MCF 10A (cell line): ENCODE measurements at regions not wholly inside any gene's neighbourhood (a gene's known extent, or its start where the extent isn't known, plus 50 kb on each side); places are given as distances from the start of the nearest gene placed in this dataset.

Source experiments
- BruUV-seq: library from RNA; stranded (reverse); fragments of 400-500 nt; replicated peaks from 2 replicates; lab custom pipeline; 2021; lab: Mats Ljungman, UMichigan
- CTCF ChIA-PET: fragments of 300-600 bp; sonication (Branson Sonifier 250); formaldehyde crosslinking; extraction: SDS; loops from one replicate; lab custom pipeline; 2021; ENCODE audit warnings: antibody characterized with exemption, inconsistent platforms; lab: Yijun Ruan, JAX
- POLR2A ChIA-PET: fragments of 300-600, 350-650 bp; sonication (Branson Sonifier 250); formaldehyde crosslinking; extraction: SDS; loops from one replicate; lab custom pipeline; 2020; ENCODE audit warnings: antibody characterized with exemption, inconsistent platforms; lab: Yijun Ruan, JAX
- DNase-seq: peaks from one replicate; pipeline ENCODE4 v3.0.0-alpha.2; 2018; ENCODE audit not compliant: unreplicated experiment
- H3K27ac Mint-ChIP-seq: one replicate; pipeline ENCODE4 v1.8.0; 2022; ENCODE audit warnings: mild to moderate bottlenecking, low read depth, mixed read lengths; ENCODE audit not compliant: unreplicated experiment
- H3K27me3 Mint-ChIP-seq: one replicate; pipeline ENCODE4 v1.8.0; 2022; ENCODE audit warnings: mixed read lengths; ENCODE audit not compliant: insufficient read depth, unreplicated experiment
- H3K36me3 Mint-ChIP-seq: one replicate; pipeline ENCODE4 v1.8.0; 2022; ENCODE audit warnings: mild to moderate bottlenecking, moderate library complexity, mixed read lengths; ENCODE audit not compliant: insufficient read depth, unreplicated experiment
- H3K4me1 Mint-ChIP-seq: one replicate; pipeline ENCODE4 v1.8.0; 2022; ENCODE audit warnings: mixed read lengths; ENCODE audit not compliant: insufficient read depth, unreplicated experiment
- H3K4me3 Mint-ChIP-seq: one replicate; pipeline ENCODE4 v1.8.0; 2022; ENCODE audit warnings: mild to moderate bottlenecking, moderate library complexity, mixed read lengths; ENCODE audit not compliant: unreplicated experiment
- H3K9me3 Mint-ChIP-seq: one replicate; pipeline ENCODE4 v1.8.0; 2022; ENCODE audit warnings: mixed read lengths; ENCODE audit not compliant: unreplicated experiment
- intact Hi-C: fragments of 100-400 bp; cut with micrococcal nuclease; formaldehyde crosslinking; loops from 2 replicates; pipeline ENCODE4 v1.14.1; 2022
- TF ChIP-seq, protein P1 (sequence below): fragments of 200-600 bp; IDR thresholded peaks from one replicate; pipeline ENCODE4 v1.8.0; 2022; ENCODE audit warnings: antibody characterized with exemption, mild to moderate bottlenecking; ENCODE audit not compliant: unreplicated experiment

DNA sequence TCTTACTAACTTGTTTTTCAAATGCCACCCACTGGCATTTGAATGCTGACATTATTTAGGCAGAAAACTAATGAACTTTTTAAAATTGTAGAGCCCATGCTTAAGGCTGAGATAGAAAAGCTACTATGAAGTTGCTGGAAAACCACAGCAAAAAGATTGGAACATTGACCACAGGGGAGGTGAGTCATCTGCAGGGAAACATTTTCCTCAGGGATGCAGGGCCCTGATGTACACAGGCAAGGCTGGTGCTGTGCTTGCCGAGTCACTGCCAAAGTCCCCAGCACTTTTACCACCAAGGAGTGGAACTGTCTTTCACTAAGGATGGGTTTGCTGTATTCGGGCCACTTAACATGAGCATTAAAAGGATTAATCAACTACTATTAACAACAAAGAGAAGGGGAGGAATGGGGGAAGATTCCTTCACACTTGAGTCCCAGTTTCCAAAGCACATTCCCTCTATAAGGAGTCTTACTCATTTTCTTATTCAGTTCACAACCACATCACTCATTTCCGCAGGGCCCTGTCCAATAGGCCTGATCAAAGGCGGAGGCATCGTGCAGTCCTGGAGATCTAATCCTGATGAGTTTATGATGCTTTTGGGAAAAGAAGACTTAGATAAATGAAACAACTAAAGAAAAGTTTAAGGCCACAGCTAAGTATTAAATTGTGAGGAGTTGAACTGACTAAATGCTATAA, 202.9 kb upstream of the NPY2R start:
- CTCF ChIA-PET, result interaction anchor here (0.7 to 1.3 kb wide), 4 partner anchors 22 to 364 kb away, joined by 3 to 5 read pairs (median 4); no protein-coding TSS in a partner anchor
- peaks cover 26% of the 10 kb centered on the region for H3K4me1 Mint-ChIP-seq
- no peak overlapping the region for H3K27ac Mint-ChIP-seq
- intact Hi-C loops, result no loop called here
- H3K4me3 Mint-ChIP-seq, result no peak overlapping the region
- POLR2A ChIA-PET, result interaction anchor here (0.7 to 1.5 kb wide), 3 partner anchors 10 to 274 kb away, joined by 3 to 4 read pairs (median 3); no protein-coding TSS in a partner anchor
- H3K9me3 Mint-ChIP-seq, result peaks cover 6% of the 10 kb centered on the region
- H3K27me3 Mint-ChIP-seq, result no peaks in the 10 kb centered on the region
- no peaks in the 10 kb centered on the region for H3K36me3 Mint-ChIP-seq
- DNase-seq, result peak; percentile 63
- TF ChIP-seq, protein P1, sequence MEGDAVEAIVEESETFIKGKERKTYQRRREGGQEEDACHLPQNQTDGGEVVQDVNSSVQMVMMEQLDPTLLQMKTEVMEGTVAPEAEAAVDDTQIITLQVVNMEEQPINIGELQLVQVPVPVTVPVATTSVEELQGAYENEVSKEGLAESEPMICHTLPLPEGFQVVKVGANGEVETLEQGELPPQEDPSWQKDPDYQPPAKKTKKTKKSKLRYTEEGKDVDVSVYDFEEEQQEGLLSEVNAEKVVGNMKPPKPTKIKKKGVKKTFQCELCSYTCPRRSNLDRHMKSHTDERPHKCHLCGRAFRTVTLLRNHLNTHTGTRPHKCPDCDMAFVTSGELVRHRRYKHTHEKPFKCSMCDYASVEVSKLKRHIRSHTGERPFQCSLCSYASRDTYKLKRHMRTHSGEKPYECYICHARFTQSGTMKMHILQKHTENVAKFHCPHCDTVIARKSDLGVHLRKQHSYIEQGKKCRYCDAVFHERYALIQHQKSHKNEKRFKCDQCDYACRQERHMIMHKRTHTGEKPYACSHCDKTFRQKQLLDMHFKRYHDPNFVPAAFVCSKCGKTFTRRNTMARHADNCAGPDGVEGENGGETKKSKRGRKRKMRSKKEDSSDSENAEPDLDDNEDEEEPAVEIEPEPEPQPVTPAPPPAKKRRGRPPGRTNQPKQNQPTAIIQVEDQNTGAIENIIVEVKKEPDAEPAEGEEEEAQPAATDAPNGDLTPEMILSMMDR, result no peak
- BruUV-seq, result no TSS peak

DNA sequence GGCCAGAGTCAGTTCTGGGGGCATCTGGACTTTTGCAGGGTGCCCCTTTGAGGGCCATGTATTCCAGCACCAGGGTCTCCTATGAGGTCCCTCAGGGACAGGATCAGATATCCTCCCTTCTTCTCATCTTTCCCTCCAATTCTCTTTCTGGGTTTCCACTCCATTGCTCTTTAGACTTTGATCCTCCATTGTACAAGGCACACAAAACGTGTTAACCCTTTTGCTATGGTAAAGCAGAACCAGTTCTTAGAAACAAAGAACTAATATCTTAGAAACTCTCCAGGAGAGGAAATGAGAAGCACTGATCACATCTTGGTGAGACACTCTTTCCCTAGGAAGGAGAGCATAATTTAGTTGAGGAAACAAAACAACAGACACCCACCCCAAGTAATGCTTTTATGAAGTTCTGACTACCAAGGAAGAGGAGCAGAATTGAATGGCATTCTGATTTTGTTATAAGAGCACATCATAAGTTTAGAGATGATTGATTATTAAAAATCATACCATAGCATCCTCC, 200.7 kb upstream of the NPY2R start:
- ChIA-PET POLR2A (interaction anchor here (1.5 kb wide), 1 partner anchor 15 kb away, joined by 4 read pairs; no protein-coding TSS in a partner anchor), CTCF (interaction anchor here (0.6 kb wide), 1 partner anchor 113 kb away, joined by 3 read pairs; no protein-coding TSS in a partner anchor)
- Mint-ChIP-seq H3K27me3 (no peaks in the 10 kb centered on the region), H3K36me3 (no peaks in the 10 kb centered on the region), H3K9me3 (peaks cover 6% of the 10 kb centered on the region), H3K27ac (no peak overlapping the region), H3K4me3 (no peak overlapping the region), H3K4me1 (peaks cover 18% of the 10 kb centered on the region)
- DNase-seq, result no peak
- no TSS peak for BruUV-seq
- intact Hi-C loops, result no loop called here
- TF ChIP-seq, protein P1, result no peak

DNA sequence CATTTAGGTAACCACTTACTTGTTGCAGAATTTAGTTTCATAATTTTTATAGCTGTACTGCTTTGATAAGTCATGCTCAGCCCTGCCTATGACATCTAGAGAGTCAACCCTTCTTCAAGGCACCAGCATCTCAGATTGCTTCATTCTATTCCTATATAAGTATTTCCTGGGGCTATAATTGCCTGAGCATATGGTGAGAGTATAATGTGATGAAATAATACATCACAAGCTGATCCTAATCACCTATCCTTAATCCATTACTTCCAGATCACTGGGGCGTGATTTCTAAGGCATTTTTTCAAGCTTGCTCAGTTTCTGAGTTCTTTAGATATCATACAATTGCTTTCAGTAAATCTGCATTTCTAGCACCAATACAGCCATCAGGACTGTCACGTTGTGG, 200.0 kb upstream of the NPY2R start:
- DNase-seq, result peak; percentile 20
- no TSS peak for BruUV-seq
- H3K4me3 Mint-ChIP-seq, result no peak overlapping the region
- TF ChIP-seq, protein P1, result no peak
- ChIA-PET POLR2A (interaction anchor here (1.5 kb wide), 1 partner anchor 15 kb away, joined by 4 read pairs; no protein-coding TSS in a partner anchor), CTCF (interaction anchor here (0.6 to 1.4 kb wide), 2 partner anchors 27 to 208 kb away, joined by 3 to 4 read pairs; no protein-coding TSS in a partner anchor)
- H3K27ac Mint-ChIP-seq, result no peak overlapping the region
- peaks cover 6% of the 10 kb centered on the region for H3K9me3 Mint-ChIP-seq
- H3K4me1 Mint-ChIP-seq, result peaks cover 18% of the 10 kb centered on the region
- no peaks in the 10 kb centered on the region for H3K27me3 Mint-ChIP-seq
- H3K36me3 Mint-ChIP-seq, result no peaks in the 10 kb centered on the region
- intact Hi-C loops, result no loop called here

DNA sequence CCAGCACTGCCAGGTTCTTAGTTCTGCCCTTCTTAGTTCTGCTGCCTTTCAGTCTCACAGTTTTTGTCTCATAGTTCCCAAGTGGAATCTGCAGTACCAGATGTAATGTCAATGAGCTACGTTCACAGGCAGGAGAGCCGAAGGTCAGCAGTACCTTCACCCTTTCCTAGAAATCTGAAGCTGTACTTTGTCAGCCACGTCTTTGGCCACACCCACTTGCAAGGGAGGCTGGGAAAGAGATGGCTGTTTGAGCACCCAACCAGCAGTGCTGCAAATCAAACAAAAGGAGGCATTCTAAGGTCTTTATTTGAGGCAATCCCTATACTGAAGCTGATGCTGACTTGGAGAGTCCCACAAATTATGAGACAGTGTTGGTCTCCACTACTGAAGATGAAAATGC, 199.1 kb upstream of the NPY2R start:
- TF ChIP-seq, protein P1, result no peak
- CTCF ChIA-PET, result interaction anchor here (1.4 kb wide), 1 partner anchor 28 kb away, joined by 3 read pairs; no protein-coding TSS in a partner anchor
- peaks cover 17% of the 10 kb centered on the region for H3K4me1 Mint-ChIP-seq
- no peaks in the 10 kb centered on the region for H3K27me3 Mint-ChIP-seq
- POLR2A ChIA-PET, result interaction anchor here (1.5 kb wide), 1 partner anchor 16 kb away, joined by 4 read pairs; no protein-coding TSS in a partner anchor
- no TSS peak for BruUV-seq
- no peak overlapping the region for H3K4me3 Mint-ChIP-seq
- H3K27ac Mint-ChIP-seq, result no peak overlapping the region
- intact Hi-C loops, result no loop called here
- no peak for DNase-seq
- H3K9me3 Mint-ChIP-seq, result peaks cover 6% of the 10 kb centered on the region
- no peaks in the 10 kb centered on the region for H3K36me3 Mint-ChIP-seq
